Lower leg skin (tissue), 3 donors: ENCODE measurements at regions not wholly inside any gene's neighbourhood (a gene's known extent, or its start where the extent isn't known, plus 50 kb on each side); places are given as distances from the start of the nearest gene placed in this dataset.

Experiments used
- CTCF ChIP-seq, 3 donors: fragments of 450-650 bp; IDR thresholded peaks; one replicate each; pipeline ENCODE4 v1.5.1; 2016; ENCODE audit warnings: antibody characterized with exemption in 3 of 3, mild to moderate bottlenecking in 3 of 3, moderate library complexity in 2 of 3
- POLR2A ChIP-seq, 2 donors: fragments of 450-650 bp; IDR thresholded peaks; one replicate each; pipeline ENCODE4 v1.6.1; 2016 to 2017; ENCODE audit warnings: antibody characterized with exemption in 2 of 2, mild to moderate bottlenecking in 1 of 2, moderate library complexity in 1 of 2

- TF ChIP-seq CTCF (IDR thresholded peaks at IDR 0.05) (no peak), POLR2A (IDR thresholded peaks at IDR 0.05) (no peak)
Measured at GRCh38 chr5:130270786-130271185, 366.5 kb downstream of the CHSY3 start.
